ENCODE measurements at regions not wholly inside any gene's neighbourhood (a gene's known extent, or its start where the extent isn't known, plus 50 kb on each side); places are given as distances from the start of the nearest gene placed in this dataset.

- Histone ChIP-seq H3K9me3 (ENCODE audit: insufficient read depth, low read depth, low read length) (no peaks in the 10 kb centered on the region), H3K4me3 (ENCODE audit: insufficient read depth, low read depth, low read length) (no peak overlapping the region), H3K4me2 (ENCODE audit: low read length) (no peak overlapping the region), H3K27ac (ENCODE audit: low read depth, low read length) (no peak overlapping the region), H2AFZ (ENCODE audit: low read depth, low read length) (no peak overlapping the region), H3K36me3 (ENCODE audit: insufficient read depth, low read length) (no peaks in the 10 kb centered on the region), H4K20me1 (ENCODE audit: insufficient read depth, low read length) (no peaks in the 10 kb centered on the region), H3K9ac (ENCODE audit: low read length) (no peak overlapping the region), H3K27me3 (ENCODE audit: insufficient read depth, low read length) (no peaks in the 10 kb centered on the region), H3K79me2 (ENCODE audit: insufficient read depth, low read length) (no peaks in the 10 kb centered on the region), H3K4me1 (ENCODE audit: insufficient read depth, low read length) (no peaks in the 10 kb centered on the region)
- Mint-ChIP-seq H3K9me3 (ENCODE audit: unreplicated experiment) (no peaks in the 10 kb centered on the region), H3K4me3 (ENCODE audit: unreplicated experiment) (no peak overlapping the region), H3K27ac (ENCODE audit: unreplicated experiment) (no peak overlapping the region), H3K4me1 (ENCODE audit: low read depth, unreplicated experiment) (no peaks in the 10 kb centered on the region), H3K36me3 (ENCODE audit: low read depth, unreplicated experiment) (no peaks in the 10 kb centered on the region), H3K27me3 (ENCODE audit: low read depth, unreplicated experiment) (no peaks in the 10 kb centered on the region)
- no peak for DNase-seq (ENCODE audit: low read depth)
- no peak for FAIRE-seq
- TF ChIP-seq, protein P1, sequence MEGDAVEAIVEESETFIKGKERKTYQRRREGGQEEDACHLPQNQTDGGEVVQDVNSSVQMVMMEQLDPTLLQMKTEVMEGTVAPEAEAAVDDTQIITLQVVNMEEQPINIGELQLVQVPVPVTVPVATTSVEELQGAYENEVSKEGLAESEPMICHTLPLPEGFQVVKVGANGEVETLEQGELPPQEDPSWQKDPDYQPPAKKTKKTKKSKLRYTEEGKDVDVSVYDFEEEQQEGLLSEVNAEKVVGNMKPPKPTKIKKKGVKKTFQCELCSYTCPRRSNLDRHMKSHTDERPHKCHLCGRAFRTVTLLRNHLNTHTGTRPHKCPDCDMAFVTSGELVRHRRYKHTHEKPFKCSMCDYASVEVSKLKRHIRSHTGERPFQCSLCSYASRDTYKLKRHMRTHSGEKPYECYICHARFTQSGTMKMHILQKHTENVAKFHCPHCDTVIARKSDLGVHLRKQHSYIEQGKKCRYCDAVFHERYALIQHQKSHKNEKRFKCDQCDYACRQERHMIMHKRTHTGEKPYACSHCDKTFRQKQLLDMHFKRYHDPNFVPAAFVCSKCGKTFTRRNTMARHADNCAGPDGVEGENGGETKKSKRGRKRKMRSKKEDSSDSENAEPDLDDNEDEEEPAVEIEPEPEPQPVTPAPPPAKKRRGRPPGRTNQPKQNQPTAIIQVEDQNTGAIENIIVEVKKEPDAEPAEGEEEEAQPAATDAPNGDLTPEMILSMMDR (IDR thresholded peaks at IDR 0.05; ENCODE audit: insufficient read depth, low read depth, low read length), result no peak
- no peak for TF ChIP-seq EZH2 (IDR thresholded peaks at IDR 0.05; ENCODE audit: insufficient read depth, low read length)
Measured at GRCh38 chr6:97919631-97920030, 636.6 kb upstream of the MMS22L start.

- no peak overlapping the region for H2AFZ ChIP-seq (ENCODE audit: low read depth, low read length)
- no peaks in the 10 kb centered on the region for H3K27me3 Mint-ChIP-seq (ENCODE audit: low read depth, unreplicated experiment)
- H3K9ac ChIP-seq (ENCODE audit: low read length), result no peak overlapping the region
- no peak overlapping the region for H3K4me3 Mint-ChIP-seq (ENCODE audit: unreplicated experiment)
- no peak overlapping the region for H3K27ac ChIP-seq (ENCODE audit: low read depth, low read length)
- TF ChIP-seq EZH2 (IDR thresholded peaks at IDR 0.05; ENCODE audit: insufficient read depth, low read length), result no peak
- TF ChIP-seq, protein P1 (IDR thresholded peaks at IDR 0.05; ENCODE audit: insufficient read depth, low read depth, low read length), result no peak
- no peak overlapping the region for H3K4me2 ChIP-seq (ENCODE audit: low read length)
- no peaks in the 10 kb centered on the region for H3K9me3 ChIP-seq (ENCODE audit: insufficient read depth, low read depth, low read length)
- H3K79me2 ChIP-seq (ENCODE audit: insufficient read depth, low read length), result no peaks in the 10 kb centered on the region
- H3K4me1 Mint-ChIP-seq (ENCODE audit: low read depth, unreplicated experiment), result no peaks in the 10 kb centered on the region
- H3K27ac Mint-ChIP-seq (ENCODE audit: unreplicated experiment), result no peak overlapping the region
- no peaks in the 10 kb centered on the region for H3K27me3 ChIP-seq (ENCODE audit: insufficient read depth, low read length)
- H3K36me3 ChIP-seq (ENCODE audit: insufficient read depth, low read length), result no peaks in the 10 kb centered on the region
- no peak for FAIRE-seq
- H4K20me1 ChIP-seq (ENCODE audit: insufficient read depth, low read length), result no peaks in the 10 kb centered on the region
- H3K4me1 ChIP-seq (ENCODE audit: insufficient read depth, low read length), result no peaks in the 10 kb centered on the region
- H3K4me3 ChIP-seq (ENCODE audit: insufficient read depth, low read depth, low read length), result no peak overlapping the region
- H3K36me3 Mint-ChIP-seq (ENCODE audit: low read depth, unreplicated experiment), result no peaks in the 10 kb centered on the region
- no peak for DNase-seq (ENCODE audit: low read depth)
- no peaks in the 10 kb centered on the region for H3K9me3 Mint-ChIP-seq (ENCODE audit: unreplicated experiment)
Measured at GRCh38 chr6:97923249-97923648, 640.2 kb upstream of the MMS22L start.

DNA sequence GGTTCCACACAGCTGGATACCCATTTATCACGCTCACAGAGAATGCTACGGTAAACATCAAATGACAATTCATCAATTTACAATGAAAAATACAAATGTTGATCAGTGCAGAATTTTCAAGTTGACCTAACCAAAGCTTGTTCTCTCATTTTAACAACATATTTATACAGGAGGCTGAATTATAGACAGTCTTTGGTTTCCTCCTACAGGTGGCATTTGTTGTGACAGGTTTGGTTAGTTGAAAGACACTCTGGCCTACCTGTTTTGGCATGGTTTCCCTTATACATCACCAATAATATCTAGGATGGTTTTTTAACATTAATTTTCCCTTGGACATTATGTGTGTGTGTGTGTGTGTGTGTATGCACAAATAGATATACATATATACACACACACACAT is 642.5 kb upstream of the MMS22L start:
- FAIRE-seq, result no peak
- H3K9me3 ChIP-seq (ENCODE audit: insufficient read depth, low read depth, low read length), result no peaks in the 10 kb centered on the region
- no peak overlapping the region for H3K27ac ChIP-seq (ENCODE audit: low read depth, low read length)
- H3K27me3 Mint-ChIP-seq (ENCODE audit: low read depth, unreplicated experiment), result no peaks in the 10 kb centered on the region
- TF ChIP-seq, protein P1 (IDR thresholded peaks at IDR 0.05; ENCODE audit: insufficient read depth, low read depth, low read length), result no peak
- TF ChIP-seq EZH2 (IDR thresholded peaks at IDR 0.05; ENCODE audit: insufficient read depth, low read length), result no peak
- no peaks in the 10 kb centered on the region for H3K36me3 Mint-ChIP-seq (ENCODE audit: low read depth, unreplicated experiment)
- H3K4me3 Mint-ChIP-seq (ENCODE audit: unreplicated experiment), result no peak overlapping the region
- H3K4me2 ChIP-seq (ENCODE audit: low read length), result no peak overlapping the region
- no peaks in the 10 kb centered on the region for H3K79me2 ChIP-seq (ENCODE audit: insufficient read depth, low read length)
- H3K4me1 ChIP-seq (ENCODE audit: insufficient read depth, low read length), result no peaks in the 10 kb centered on the region
- no peaks in the 10 kb centered on the region for H3K36me3 ChIP-seq (ENCODE audit: insufficient read depth, low read length)
- H4K20me1 ChIP-seq (ENCODE audit: insufficient read depth, low read length), result no peaks in the 10 kb centered on the region
- no peak for DNase-seq (ENCODE audit: low read depth)
- no peak overlapping the region for H3K4me3 ChIP-seq (ENCODE audit: insufficient read depth, low read depth, low read length)
- H3K9me3 Mint-ChIP-seq (ENCODE audit: unreplicated experiment), result no peaks in the 10 kb centered on the region
- H3K27ac Mint-ChIP-seq (ENCODE audit: unreplicated experiment), result no peak overlapping the region
- H3K9ac ChIP-seq (ENCODE audit: low read length), result no peak overlapping the region
- no peaks in the 10 kb centered on the region for H3K27me3 ChIP-seq (ENCODE audit: insufficient read depth, low read length)
- no peaks in the 10 kb centered on the region for H3K4me1 Mint-ChIP-seq (ENCODE audit: low read depth, unreplicated experiment)
- H2AFZ ChIP-seq (ENCODE audit: low read depth, low read length), result no peak overlapping the region
